WTC11 (cell line): ENCODE measurements at regions not wholly inside any gene's neighbourhood (a gene's known extent, or its start where the extent isn't known, plus 50 kb on each side); places are given as distances from the start of the nearest gene placed in this dataset.

Experiments
- ATAC-seq: fragments of 200-7000 bp; cut with Tn5 transposase; 2 replicates; pipeline ENCODE4 v1.10.0; 2021; ENCODE audit warnings: mild to moderate bottlenecking, moderate library complexity
- CTCF ChIA-PET: fragments of 300-600 bp; sonication (Branson Sonifier 250); formaldehyde crosslinking; loops from one replicate; lab custom pipeline; 2021; ENCODE audit warnings: antibody characterized with exemption; lab: Charles Lee
- POLR2A ChIA-PET: fragments of 350-600 bp; sonication (Branson Sonifier 250); formaldehyde crosslinking; loops from one replicate; lab custom pipeline; 2021; ENCODE audit warnings: antibody characterized with exemption; lab: Charles Lee
- DNase-seq: peaks from one replicate; pipeline ENCODE4 v3.0.0; 2021; ENCODE audit warnings: low spot score
- H3K27ac Mint-ChIP-seq: 2 replicates; pipeline ENCODE4 v1.8.0; 2021; ENCODE audit warnings: mixed read lengths
- H3K27me3 Mint-ChIP-seq: 2 replicates; pipeline ENCODE4 v1.8.0; 2021; ENCODE audit warnings: low read depth, mild to moderate bottlenecking, moderate library complexity, mixed read lengths
- H3K36me3 Mint-ChIP-seq: 2 replicates; pipeline ENCODE4 v1.8.0; 2021; ENCODE audit warnings: mixed read lengths
- H3K4me1 Mint-ChIP-seq: 2 replicates; pipeline ENCODE4 v1.8.0; 2022; ENCODE audit warnings: mixed read lengths
- H3K4me3 Mint-ChIP-seq: 2 replicates; pipeline ENCODE4 v1.8.0; 2021; ENCODE audit warnings: mild to moderate bottlenecking, moderate library complexity, mixed read lengths
- H3K9me3 Mint-ChIP-seq: 2 replicates; pipeline ENCODE4 v1.8.0; 2021; ENCODE audit warnings: mixed read lengths
- AR ChIP-seq: fragments of 250-450 bp; sonication (Bioruptor Pico); IDR thresholded peaks from 2 replicates; pipeline ENCODE4 v1.9.0; 2021; ENCODE audit warnings: mild to moderate bottlenecking
- ATF2 ChIP-seq: sonication (generic); formaldehyde crosslinking; IDR thresholded peaks from 2 replicates; pipeline ENCODE4 v1.8.1; 2022; ENCODE audit warnings: low read depth, missing genetic modification reagents, borderline replicate concordance
- ATF3 ChIP-seq: sonication (generic); formaldehyde crosslinking; conservative IDR thresholded peaks from 2 replicates; pipeline ENCODE4 v1.8.1; 2022; ENCODE audit warnings: mild to moderate bottlenecking, missing genetic modification reagents
- CREM ChIP-seq: sonication (generic); formaldehyde crosslinking; IDR thresholded peaks from 2 replicates; pipeline ENCODE4 v1.8.1; 2022; ENCODE audit warnings: mild to moderate bottlenecking, missing genetic modification reagents, moderate library complexity
- ELF4 ChIP-seq: sonication (generic); formaldehyde crosslinking; IDR thresholded peaks from 2 replicates; pipeline ENCODE4 v1.8.1; 2022; ENCODE audit warnings: low read depth, mild to moderate bottlenecking, moderate library complexity, missing genetic modification reagents
- ESRRA ChIP-seq: sonication (generic); formaldehyde crosslinking; IDR thresholded peaks from 2 replicates; pipeline ENCODE4 v1.8.1; 2022; ENCODE audit warnings: mild to moderate bottlenecking, missing genetic modification reagents, borderline replicate concordance
- FOXP1 ChIP-seq: sonication (generic); formaldehyde crosslinking; IDR thresholded peaks from 2 replicates; pipeline ENCODE4 v1.8.0; 2022; ENCODE audit warnings: missing genetic modification reagents, mild to moderate bottlenecking, moderate library complexity, borderline replicate concordance
- GRHL2 ChIP-seq: fragments of 250-450 bp; sonication (Bioruptor Pico); IDR thresholded peaks from 2 replicates; pipeline ENCODE4 v1.8.0; 2022; ENCODE audit warnings: mild to moderate bottlenecking, moderate library complexity; ENCODE audit not compliant: insufficient replicate concordance, severe bottlenecking
- KAT7 ChIP-seq: sonication (generic); formaldehyde crosslinking; IDR thresholded peaks from 2 replicates; pipeline ENCODE4 v1.8.1; 2023; ENCODE audit warnings: missing genetic modification reagents, mild to moderate bottlenecking, borderline replicate concordance
- MLX ChIP-seq: sonication (generic); formaldehyde crosslinking; IDR thresholded peaks from 2 replicates; pipeline ENCODE4 v1.8.1; 2023; ENCODE audit warnings: mild to moderate bottlenecking, missing genetic modification reagents, moderate library complexity
- NFYB ChIP-seq: sonication (generic); formaldehyde crosslinking; conservative IDR thresholded peaks from 2 replicates; pipeline ENCODE4 v1.8.0; 2022; ENCODE audit warnings: low read depth, missing genetic modification reagents
- NR1H2 ChIP-seq: sonication (generic); formaldehyde crosslinking; IDR thresholded peaks from 2 replicates; pipeline ENCODE4 v1.9.0; 2021; ENCODE audit warnings: mild to moderate bottlenecking, moderate library complexity, missing genetic modification reagents
- NR3C1 ChIP-seq: sonication (generic); formaldehyde crosslinking; conservative IDR thresholded peaks from 2 replicates; pipeline ENCODE4 v1.8.1; 2023; ENCODE audit warnings: low read depth, mild to moderate bottlenecking, missing genetic modification reagents
- OVOL2 ChIP-seq: fragments of 250-450 bp; sonication (Bioruptor Pico); IDR thresholded peaks from 2 replicates; pipeline ENCODE4 v1.9.0; 2021; ENCODE audit warnings: mild to moderate bottlenecking, borderline replicate concordance
- SMAD3 ChIP-seq: sonication (generic); formaldehyde crosslinking; IDR thresholded peaks from 2 replicates; pipeline ENCODE4 v1.8.0; 2022; ENCODE audit warnings: missing genetic modification reagents, mild to moderate bottlenecking, borderline replicate concordance
- STAT6 ChIP-seq: sonication (generic); formaldehyde crosslinking; conservative IDR thresholded peaks from 2 replicates; pipeline ENCODE4 v1.8.1; 2023; ENCODE audit warnings: mild to moderate bottlenecking, low read depth, missing genetic modification reagents, moderate library complexity
- TEAD4 ChIP-seq: sonication (generic); formaldehyde crosslinking; IDR thresholded peaks from 2 replicates; pipeline ENCODE4 v1.8.0; 2022; ENCODE audit warnings: mild to moderate bottlenecking, missing genetic modification reagents
- TP53 ChIP-seq: sonication (generic); formaldehyde crosslinking; IDR thresholded peaks from 2 replicates; pipeline ENCODE4 v1.8.1; 2023; ENCODE audit warnings: mild to moderate bottlenecking, missing genetic modification reagents
- USF2 ChIP-seq: sonication (generic); formaldehyde crosslinking; IDR thresholded peaks from 2 replicates; pipeline ENCODE4 v1.8.1; 2023; ENCODE audit warnings: mild to moderate bottlenecking, missing genetic modification reagents, moderate library complexity
- ZNF219 ChIP-seq: sonication (generic); formaldehyde crosslinking; IDR thresholded peaks from 2 replicates; pipeline ENCODE4 v1.8.0; 2023; ENCODE audit warnings: missing genetic modification reagents, mild to moderate bottlenecking, borderline replicate concordance
- ZNF396 ChIP-seq: fragments of 250-450 bp; sonication (Bioruptor Pico); IDR thresholded peaks from 2 replicates; pipeline ENCODE4 v1.8.0; 2021; ENCODE audit warnings: mild to moderate bottlenecking, moderate library complexity, borderline replicate concordance

- no peak for TF ChIP-seq TP53
Measured at GRCh38 chr20:53811577-53811976, 217.9 kb upstream of the ZNF217 start (continued).

GRCh38 chr20:53810661-53811355 is 217.2 kb upstream of the ZNF217 start:
- Mint-ChIP-seq H3K27me3 (no peaks in the 10 kb centered on the region), H3K9me3 (no peaks in the 10 kb centered on the region), H3K4me1 (peaks cover 23% of the 10 kb centered on the region), H3K27ac (no peak overlapping the region), H3K36me3 (no peaks in the 10 kb centered on the region), H3K4me3 (no peak overlapping the region)
- DNase-seq (no peak), ATAC-seq (no peak)
- ChIA-PET CTCF (interaction anchor here (0.6 to 1.0 kb wide), 2 partner anchors 105 to 141 kb away, joined by 3 to 4 read pairs; no protein-coding TSS in a partner anchor), POLR2A (interaction anchor here (1.0 kb wide), 1 partner anchor 16 kb away, joined by 3 read pairs; no protein-coding TSS in a partner anchor)
- TF ChIP-seq ZNF396 (no peak), NR1H2 (no peak), CREM (CRISPR knock-in tag) (no peak), SMAD3 (no peak), ATF3 (CRISPR knock-in tag) (no peak), KAT7 (CRISPR knock-in tag) (no peak), AR (CRISPR knock-in tag) (no peak), FOXP1 (CRISPR knock-in tag) (no peak), NFYB (no peak), TEAD4 (CRISPR knock-in tag) (no peak), ZNF219 (no peak), ATF2 (no peak), ELF4 (CRISPR knock-in tag) (no peak), GRHL2 (CRISPR knock-in tag) (no peak), NR3C1 (CRISPR knock-in tag) (no peak), MLX (CRISPR knock-in tag) (no peak), OVOL2 (CRISPR knock-in tag) (no peak), STAT6 (CRISPR knock-in tag) (no peak), USF2 (CRISPR knock-in tag) (no peak), ESRRA (CRISPR knock-in tag) (no peak)
